ENCODE measurements at regions not wholly inside any gene's neighbourhood (a gene's known extent, or its start where the extent isn't known, plus 50 kb on each side); places are given as distances from the start of the nearest gene placed in this dataset.
A peak's percentile ranks its signal among the peaks of the same experiment; 100 is the strongest.

- no peak overlapping the region for H3K27ac ChIP-seq
- intact Hi-C loops (cut with DNase I), result loop anchor here (5.0 kb wide), 1 partner anchor 69 kb away; no protein-coding TSS in a partner anchor
- no peak for DNase-seq
- no peak overlapping the region for H3K9ac ChIP-seq (ENCODE audit: low read depth in 2 of 2, low read length in 2 of 2)
- TF ChIP-seq CTCF (IDR thresholded peaks at IDR 0.05), result no peak
- no peaks in the 10 kb centered on the region for H3K36me3 ChIP-seq
- peaks cover 5% of the 10 kb centered on the region for H3K4me1 ChIP-seq
- no peak overlapping the region for H3K4me3 ChIP-seq
- no peaks in the 10 kb centered on the region for H3K9me3 ChIP-seq
- no peaks in the 10 kb centered on the region for H3K27me3 ChIP-seq
Observed at GRCh38 chr15:66846031-66846430, 144.0 kb downstream of the SMAD6 start.

- Histone ChIP-seq H3K4me3 (no peak overlapping the region), H3K27ac (no peak overlapping the region), H3K9me3 (no peaks in the 10 kb centered on the region), H3K36me3 (no peaks in the 10 kb centered on the region), H3K9ac (ENCODE audit: low read depth in 2 of 2, low read length in 2 of 2) (no peak overlapping the region), H3K27me3 (no peaks in the 10 kb centered on the region), H3K4me1 (peaks cover 9% of the 10 kb centered on the region)
- intact Hi-C loops (cut with DNase I), result loop anchor here (5.0 kb wide), 1 partner anchor 70 kb away; no protein-coding TSS in a partner anchor
- no peak for TF ChIP-seq CTCF (IDR thresholded peaks at IDR 0.05)
- DNase-seq, result no peak
Observed at GRCh38 chr15:66846811-66847210, 144.8 kb downstream of the SMAD6 start.

- H3K27me3 ChIP-seq, result no peaks in the 10 kb centered on the region
- no peak for DNase-seq
- TF ChIP-seq CTCF (IDR thresholded peaks at IDR 0.05), result no peak
- peak overlapping the region in 1 of 2 donors; percentile 7 for H3K9ac ChIP-seq (ENCODE audit: low read depth in 2 of 2, low read length in 2 of 2)
- no peaks in the 10 kb centered on the region for H3K36me3 ChIP-seq
- intact Hi-C loops (cut with DNase I), result loop anchor here (5.0 kb wide), 1 partner anchor 70 kb away; no protein-coding TSS in a partner anchor
- no peak overlapping the region for H3K4me3 ChIP-seq
- H3K9me3 ChIP-seq, result no peaks in the 10 kb centered on the region
- no peak overlapping the region for H3K27ac ChIP-seq
- H3K4me1 ChIP-seq, result peaks cover 9% of the 10 kb centered on the region
Observed at GRCh38 chr15:66847565-66847991, 145.5 kb downstream of the SMAD6 start.

GRCh38 chr15:66848116-66848515 lies 146.1 kb downstream of the SMAD6 start:
- Histone ChIP-seq H3K27me3 (no peaks in the 10 kb centered on the region), H3K9ac (ENCODE audit: low read depth in 2 of 2, low read length in 2 of 2) (peak overlapping the region in 1 of 2 donors; percentile 7), H3K9me3 (no peaks in the 10 kb centered on the region), H3K27ac (no peak overlapping the region), H3K36me3 (no peaks in the 10 kb centered on the region), H3K4me1 (peaks cover 9% of the 10 kb centered on the region), H3K4me3 (no peak overlapping the region)
- intact Hi-C loops (cut with DNase I), result loop anchor here (5.0 kb wide), 1 partner anchor 71 kb away; no protein-coding TSS in a partner anchor
- TF ChIP-seq CTCF (IDR thresholded peaks at IDR 0.05), result no peak
- DNase-seq, result peak; percentile 8

- Histone ChIP-seq H3K4me1 (peaks cover 9% of the 10 kb centered on the region), H3K27ac (no peak overlapping the region), H3K36me3 (no peaks in the 10 kb centered on the region), H3K9ac (ENCODE audit: low read depth in 2 of 2, low read length in 2 of 2) (no peak overlapping the region), H3K9me3 (no peaks in the 10 kb centered on the region), H3K27me3 (no peaks in the 10 kb centered on the region), H3K4me3 (no peak overlapping the region)
- TF ChIP-seq CTCF (IDR thresholded peaks at IDR 0.05), result no peak
- peak; percentile 12 for DNase-seq
- intact Hi-C loops (cut with DNase I), result loop anchor here (5.0 kb wide), 1 partner anchor 72 kb away; no protein-coding TSS in a partner anchor
Observed at GRCh38 chr15:66848686-66849392, 146.8 kb downstream of the SMAD6 start.
